Left kidney (tissue), 1 donor: ENCODE measurements at regions not wholly inside any gene's neighbourhood (a gene's known extent, or its start where the extent isn't known, plus 50 kb on each side); places are given as distances from the start of the nearest gene placed in this dataset.

ENCODE experiments used
- DNase-seq: peaks from one replicate; pipeline ENCODE4 v3.0.0-alpha.2; 2013

DNA sequence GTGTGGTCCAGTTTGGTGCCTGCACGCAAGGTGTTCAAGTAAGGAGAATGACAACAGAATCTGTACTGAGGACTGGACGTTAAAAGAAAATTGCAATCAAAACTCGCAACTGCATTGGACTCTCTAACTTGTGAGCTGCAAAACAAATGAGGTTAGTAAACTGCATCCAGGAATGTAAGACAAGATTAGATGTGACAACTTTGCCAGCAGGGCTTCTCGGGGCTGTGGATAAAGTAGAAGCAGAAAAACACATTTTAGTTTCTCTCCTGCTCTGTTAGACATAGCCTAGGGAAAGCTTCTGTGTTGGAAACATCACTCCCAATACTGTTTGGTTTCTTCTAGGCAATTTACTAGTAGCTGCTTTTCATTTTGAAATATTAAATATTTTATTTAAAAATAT is 338.2 kb upstream of the NAV3 start:
- no peak for DNase-seq

DNA sequence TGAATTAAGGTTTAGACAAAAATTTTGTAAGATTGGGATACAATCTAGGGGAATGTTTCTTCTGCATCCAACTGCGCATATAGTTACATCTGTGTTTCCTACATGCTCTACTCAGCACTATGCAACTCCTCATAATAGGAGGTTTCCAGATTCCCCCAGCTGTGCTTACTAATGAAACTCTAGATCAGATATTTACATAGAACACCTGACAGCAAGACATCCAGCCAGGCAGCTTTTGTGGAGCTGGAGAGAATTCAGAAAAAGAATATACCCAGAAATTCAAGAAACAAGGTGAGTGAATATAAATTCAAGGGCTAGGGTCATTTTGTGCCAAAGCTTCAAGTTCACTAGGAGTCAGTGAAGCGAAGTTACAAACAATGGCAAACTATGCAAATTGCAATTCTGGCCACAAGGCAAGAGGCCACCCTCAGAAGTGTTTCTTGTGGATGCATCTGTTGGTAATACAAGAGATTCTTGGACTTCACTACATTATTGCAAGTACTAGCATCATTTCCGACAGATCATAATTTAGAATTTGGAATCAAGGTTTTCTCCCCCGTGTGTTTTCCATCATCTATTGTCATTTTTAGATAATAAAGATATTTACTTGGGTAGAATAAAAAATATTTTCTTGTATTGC is 341.2 kb upstream of the NAV3 start:
- no peak for DNase-seq

- no peak for DNase-seq
These were observed 342.6 kb upstream of the NAV3 start for GRCh38 chr12:77488041-77488620.

GRCh38 chr12:77486872-77487271 is 343.8 kb upstream of the NAV3 start:
- DNase-seq = no peak

GRCh38 chr12:77485961-77486854 is 344.5 kb upstream of the NAV3 start:
- no peak for DNase-seq

GRCh38 chr12:77481687-77482086 is 349.0 kb upstream of the NAV3 start:
- DNase-seq = no peak

- no peak for DNase-seq
These were observed 352.7 kb upstream of the NAV3 start for GRCh38 chr12:77477907-77478533.

DNA sequence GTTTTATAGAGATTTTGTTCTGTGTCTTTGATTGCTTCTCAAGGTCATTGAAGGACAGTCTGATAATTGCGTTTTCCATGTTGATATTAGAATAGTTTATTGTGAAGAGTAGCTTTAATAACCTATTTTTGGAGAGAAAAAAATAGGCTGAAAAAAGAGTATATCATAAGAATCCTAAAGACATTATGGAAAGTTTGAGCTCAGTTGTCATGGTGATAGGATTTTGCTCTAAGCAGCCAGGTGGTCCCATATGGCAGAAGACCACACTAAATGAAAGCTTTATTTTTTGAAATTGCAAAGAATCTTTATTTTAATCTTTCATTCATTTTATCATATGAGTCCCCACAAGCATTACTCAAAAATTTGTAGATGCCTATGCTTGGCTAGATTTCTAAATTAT is 358.9 kb upstream of the NAV3 start:
- no peak for DNase-seq

- DNase-seq = no peak
These were observed 360.9 kb upstream of the NAV3 start for GRCh38 chr12:77469578-77470333.

DNA sequence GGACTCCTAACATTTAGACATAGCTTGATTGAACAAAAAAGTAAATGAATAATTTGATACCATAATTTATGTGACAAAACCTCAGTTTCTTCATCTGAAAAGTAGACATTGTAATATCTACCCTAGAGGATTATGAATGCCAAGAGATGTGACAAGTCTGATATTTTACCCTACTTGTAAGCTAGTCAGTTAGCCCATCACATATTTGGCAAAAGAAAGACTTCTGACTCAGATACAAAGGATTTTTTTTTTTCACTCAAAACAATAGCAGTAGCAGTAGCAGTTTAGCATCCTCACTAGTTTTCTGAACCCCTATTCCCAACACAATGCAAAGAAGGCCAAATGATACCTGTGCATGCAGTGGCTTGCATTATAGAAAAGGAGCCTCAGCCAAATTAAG is 377.3 kb upstream of the E2F7 start:
- DNase-seq = no peak

GRCh38 chr12:77439749-77440148 is 374.4 kb upstream of the E2F7 start:
- DNase-seq = no peak

- DNase-seq = no peak
These were observed 373.3 kb upstream of the E2F7 start for GRCh38 chr12:77438644-77439043.

DNA sequence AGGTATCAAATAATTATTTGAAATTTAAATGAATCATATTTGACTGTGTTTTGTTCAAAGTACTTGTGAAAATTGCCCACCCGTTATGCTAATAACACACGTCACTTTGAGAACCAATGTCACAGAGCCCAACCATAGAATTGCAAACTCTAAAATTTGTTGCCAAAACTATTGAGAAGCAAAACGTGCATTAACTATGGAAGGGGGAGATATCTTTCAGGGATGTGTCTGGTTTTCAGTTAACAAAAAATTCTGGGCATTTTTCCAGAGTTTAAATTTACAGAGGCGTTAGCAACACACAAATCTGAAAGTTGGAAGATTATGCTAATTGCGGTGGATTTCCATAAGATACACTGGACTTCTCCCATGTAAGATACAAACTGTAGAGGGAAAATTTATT is 371.8 kb upstream of the E2F7 start:
- DNase-seq = no peak

- DNase-seq = no peak
These were observed 370.2 kb upstream of the E2F7 start for GRCh38 chr12:77435446-77436091.

GRCh38 chr12:77433799-77434198 is 368.4 kb upstream of the E2F7 start:
- DNase-seq = no peak

- no peak for DNase-seq
These were observed 364.1 kb upstream of the E2F7 start for GRCh38 chr12:77429426-77429825.

DNA sequence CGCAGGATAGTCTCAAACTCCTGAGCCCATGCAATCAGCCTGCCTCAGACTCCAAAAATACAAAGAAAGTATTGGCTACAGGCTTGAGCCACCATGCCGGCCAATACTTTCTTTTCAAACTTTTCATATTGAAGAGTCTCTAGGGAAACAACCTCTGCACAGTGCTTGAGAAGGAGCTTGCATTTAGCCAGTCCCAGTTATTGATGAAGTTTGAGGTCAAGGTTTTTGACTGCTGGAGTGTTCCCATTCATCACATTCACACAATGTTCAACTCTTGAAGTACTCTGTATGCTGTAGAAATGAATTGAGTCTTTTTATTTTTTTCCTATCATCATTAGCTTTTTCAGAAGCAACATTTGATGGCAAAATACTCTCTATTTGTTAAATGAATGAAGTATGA is 355.8 kb upstream of the E2F7 start:
- DNase-seq = no peak

GRCh38 chr12:77409551-77409950 is 344.2 kb upstream of the E2F7 start:
- DNase-seq = no peak

DNA sequence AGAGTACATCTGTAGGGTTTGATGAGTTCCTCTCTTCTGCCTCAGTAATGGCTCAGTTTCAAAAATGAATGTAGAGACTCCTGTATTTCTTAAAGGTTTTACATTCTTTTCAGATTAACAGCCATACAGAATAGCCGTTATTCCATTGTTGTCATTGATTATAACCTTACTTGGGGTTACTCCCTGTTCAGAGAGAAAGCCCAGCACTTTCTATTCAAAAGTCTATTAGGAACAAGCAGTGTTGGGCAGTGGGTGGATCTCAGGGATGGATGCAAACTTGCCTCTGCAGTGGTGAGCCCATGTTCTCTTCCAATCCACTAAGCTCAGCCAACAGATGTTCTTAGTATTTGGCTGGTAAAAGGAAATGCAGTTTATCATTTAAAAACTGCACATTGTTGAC is 342.6 kb upstream of the E2F7 start:
- no peak for DNase-seq

DNA sequence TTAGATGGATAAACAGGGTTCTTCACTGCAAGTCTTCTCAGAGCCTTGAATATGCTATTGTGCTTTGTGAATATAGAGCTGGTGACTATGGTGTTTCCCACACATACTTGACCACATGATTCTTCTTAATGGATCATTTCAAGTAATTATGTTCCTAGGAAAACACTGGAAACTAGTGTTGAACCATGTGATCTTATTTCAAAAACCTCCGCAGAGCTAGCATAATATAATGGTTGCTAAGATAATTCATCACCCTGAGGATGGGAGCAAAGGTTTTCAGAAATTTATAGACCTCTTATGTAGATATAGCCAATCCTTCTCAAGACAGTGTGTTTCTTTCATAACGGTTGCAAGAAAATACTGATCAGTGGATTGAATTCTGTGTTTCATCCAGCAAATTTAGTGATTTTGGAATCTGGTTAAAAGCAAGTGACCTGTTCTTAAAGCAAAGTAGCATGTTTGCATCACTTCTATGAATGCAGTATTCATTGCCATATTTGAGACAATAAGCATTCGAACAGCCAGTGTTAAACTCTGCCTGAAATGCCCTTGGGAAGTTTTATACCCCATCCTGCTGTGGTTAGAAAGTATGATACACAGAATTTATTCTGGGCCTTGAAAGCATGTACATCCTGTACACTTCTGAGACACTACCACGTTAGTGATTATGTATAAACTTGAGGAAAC is 341.0 kb upstream of the E2F7 start:
- no peak for DNase-seq

DNA sequence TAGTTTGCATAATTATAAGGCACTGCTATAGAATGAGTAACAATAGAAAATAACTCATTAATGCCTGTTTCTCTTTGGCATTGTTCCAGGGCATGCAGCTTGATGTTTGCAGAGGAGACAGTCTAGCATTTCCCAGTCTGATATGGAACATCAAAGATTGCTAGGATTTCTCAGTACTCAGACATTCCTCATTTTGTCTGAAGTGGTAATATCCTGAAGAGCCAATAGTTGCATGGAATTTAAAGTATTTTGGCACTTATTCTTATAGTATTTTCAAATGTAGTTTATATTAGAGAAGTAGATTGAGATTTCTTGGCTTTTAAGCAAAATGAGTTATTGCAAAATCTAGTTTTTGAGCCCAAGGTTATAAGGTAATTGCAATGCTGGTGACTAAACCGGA is 337.3 kb upstream of the E2F7 start:
- no peak for DNase-seq
